GM18873 (cell line): ENCODE measurements at regions not wholly inside any gene's neighbourhood (a gene's known extent, or its start where the extent isn't known, plus 50 kb on each side); places are given as distances from the start of the nearest gene placed in this dataset.

Source experiments
- ATAC-seq: cut with Tn5 transposase; IDR thresholded peaks from one replicate; pipeline ENCODE4 v1.9.1; 2021; ENCODE audit warnings: mild to moderate bottlenecking, moderate library complexity, moderate number of reproducible peaks; ENCODE audit not compliant: unreplicated experiment, low FRiP score

GRCh38 chr11:38100836-38101462, 1502.9 kb upstream of the RAG2 start:
- ATAC-seq, result no peak

DNA sequence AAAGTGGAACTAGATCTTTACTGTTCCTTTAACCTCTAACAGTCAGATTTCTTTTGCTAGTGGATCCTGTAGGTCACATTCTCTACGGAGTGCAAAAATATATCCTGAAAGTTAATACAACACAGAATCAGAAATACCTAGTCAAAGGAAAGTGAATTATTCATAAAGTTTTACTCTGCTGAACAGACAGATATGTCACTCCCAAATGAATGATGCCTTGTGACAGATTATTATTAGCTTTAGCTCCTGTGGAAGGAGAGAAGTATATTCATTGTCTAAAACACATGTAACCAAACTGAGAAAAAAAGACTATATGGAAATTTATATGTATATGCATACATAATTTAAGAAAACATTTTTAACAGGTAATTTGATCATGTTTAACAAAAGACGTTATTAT, 1497.2 kb upstream of the RAG2 start:
- ATAC-seq, result no peak

- no peak for ATAC-seq
These were observed 1491.7 kb upstream of the RAG2 start for GRCh38 chr11:38089726-38090125.

DNA sequence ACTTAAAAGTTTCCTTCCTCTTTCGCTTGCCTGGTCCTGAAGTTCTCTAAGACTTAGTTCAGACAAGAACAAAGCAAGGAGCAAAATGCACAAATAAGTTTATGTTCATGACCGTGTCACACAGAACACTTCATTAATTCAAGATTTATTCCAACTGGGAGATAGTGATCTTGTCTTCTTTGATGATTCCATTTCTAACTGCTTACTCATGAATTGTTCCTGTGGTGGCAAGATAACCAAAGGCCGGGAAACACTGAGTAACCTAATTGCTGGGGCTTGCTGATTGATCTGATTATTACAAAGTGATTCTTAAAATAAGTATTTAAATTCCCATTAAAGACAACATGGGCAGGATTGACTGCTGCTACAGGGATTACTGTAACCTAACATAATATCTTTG, 1462.9 kb upstream of the RAG2 start:
- ATAC-seq, result no peak

DNA sequence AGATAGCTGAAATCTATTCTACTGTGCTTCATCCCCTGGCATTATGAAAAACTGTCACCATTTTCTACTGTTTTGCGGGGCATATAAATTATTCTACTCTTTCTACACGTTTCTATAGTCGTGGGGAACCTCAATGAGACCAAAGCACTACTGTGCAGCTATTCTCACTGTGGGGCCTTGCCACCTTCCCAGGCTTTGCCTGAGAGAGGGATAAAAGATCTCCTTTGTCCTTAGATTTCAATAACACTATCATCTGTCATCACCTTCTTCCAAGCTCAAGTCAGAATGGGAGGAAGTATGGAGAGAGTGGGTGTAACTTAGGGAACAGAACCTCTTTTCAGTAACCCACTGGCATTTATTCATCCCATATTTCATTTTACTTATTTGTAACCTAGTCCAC, 1462.1 kb upstream of the RAG2 start:
- ATAC-seq, result no peak

- no peak for ATAC-seq
These were observed 1448.6 kb upstream of the RAG2 start for GRCh38 chr11:38046571-38047135.

DNA sequence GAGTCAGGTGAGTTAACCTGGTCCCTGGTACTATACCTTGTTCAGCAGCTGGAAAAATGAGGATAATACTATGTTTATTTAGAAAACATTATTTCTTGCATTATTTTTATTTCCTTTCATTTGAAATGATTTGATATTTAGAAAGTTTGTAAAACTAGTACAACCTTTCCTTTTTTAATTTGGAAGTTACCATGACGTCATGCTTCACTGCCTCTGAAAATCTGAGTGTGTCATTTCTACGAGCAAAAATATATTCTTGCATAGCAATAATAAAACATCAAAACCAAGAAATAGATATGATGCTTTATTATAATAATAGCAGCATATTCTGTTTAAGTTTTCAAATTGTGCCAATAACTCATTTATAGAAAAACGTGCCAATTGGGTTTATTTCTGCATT, 1445.0 kb upstream of the RAG2 start:
- ATAC-seq, result no peak

GRCh38 chr11:38038777-38039176, 1440.7 kb upstream of the RAG2 start:
- ATAC-seq, result no peak

- ATAC-seq, result no peak
These were observed 1421.2 kb upstream of the RAG2 start for GRCh38 chr11:38019072-38019775.

- ATAC-seq, result no peak
These were observed 1416.4 kb upstream of the RAG2 start for GRCh38 chr11:38014405-38014804.

DNA sequence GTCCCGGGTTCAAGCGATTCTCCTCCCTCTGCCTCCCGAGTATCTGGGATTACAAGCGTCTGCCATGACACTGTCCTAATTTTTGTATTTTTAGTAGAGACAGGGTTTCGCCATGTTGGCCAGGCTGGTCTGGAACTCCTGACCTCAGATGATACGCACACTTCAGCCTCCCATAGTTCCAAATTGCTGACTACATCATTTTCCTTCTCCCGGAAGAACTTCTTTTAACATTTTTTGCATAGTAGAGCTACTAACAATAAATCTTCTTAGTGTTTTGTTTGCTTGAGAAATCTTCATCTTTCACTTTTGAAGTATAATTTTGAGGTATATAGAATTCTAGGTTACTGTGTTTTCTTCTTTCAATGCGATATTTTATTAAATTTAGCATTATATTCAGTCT, 1415.1 kb upstream of the RAG2 start:
- ATAC-seq, result no peak

DNA sequence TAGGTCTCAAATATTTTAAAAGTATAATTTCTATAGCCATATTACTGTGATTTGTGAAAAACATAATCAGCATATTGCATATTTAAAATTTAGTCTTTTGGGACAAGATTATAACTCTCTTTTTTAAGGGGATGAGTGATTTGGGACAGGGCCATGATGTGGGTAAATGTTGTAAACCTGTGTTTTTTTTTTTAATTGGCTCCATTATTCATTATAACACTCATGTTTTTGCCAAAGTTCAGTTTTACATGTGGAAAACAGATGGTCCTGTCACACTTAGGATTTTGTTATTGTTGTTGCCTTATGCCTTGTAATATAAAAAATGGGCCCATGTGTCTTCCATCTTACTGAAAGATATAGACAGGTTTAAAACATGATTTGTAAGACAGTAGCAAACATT, 1413.5 kb upstream of the RAG2 start:
- ATAC-seq, result no peak

DNA sequence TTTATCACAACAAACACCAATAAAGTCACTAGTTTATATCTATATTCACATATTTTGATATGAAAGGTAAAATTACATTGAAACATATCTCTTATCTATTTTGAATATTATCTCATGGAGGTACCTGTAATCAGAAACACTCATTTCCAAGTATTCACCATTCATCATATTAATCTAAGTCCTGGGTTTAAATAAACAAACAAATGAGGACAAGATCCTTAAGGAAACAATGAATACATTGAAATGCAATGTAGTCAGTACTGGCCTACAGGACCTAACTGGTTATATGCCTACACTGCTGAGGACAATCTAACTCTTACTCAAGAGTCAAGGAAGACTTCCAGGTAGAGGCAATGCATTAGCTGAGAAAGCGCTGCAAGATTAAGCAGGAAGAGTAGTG, 1411.9 kb upstream of the RAG2 start:
- ATAC-seq, result no peak

GRCh38 chr11:38006466-38006865, 1408.4 kb upstream of the RAG2 start:
- no peak for ATAC-seq

DNA sequence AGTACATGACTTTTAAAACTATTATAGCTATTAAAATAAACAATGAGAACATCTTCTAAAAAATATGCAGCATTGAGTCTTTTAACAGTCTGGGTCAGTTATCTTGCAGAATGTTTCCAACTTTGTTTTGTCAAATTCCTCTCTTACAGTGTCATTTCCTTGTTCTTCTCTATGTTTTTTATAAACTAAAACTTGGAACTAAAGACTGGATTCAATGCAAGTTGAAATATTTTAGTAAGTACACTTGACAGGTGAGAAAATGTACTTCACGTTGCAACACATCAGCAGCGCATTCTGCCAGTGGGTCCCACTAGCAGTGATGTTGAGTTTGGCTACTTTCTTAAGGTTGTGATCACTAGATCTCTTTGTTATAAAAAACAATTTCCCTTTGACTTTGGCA, 1407.6 kb upstream of the RAG2 start:
- ATAC-seq, result no peak

GRCh38 chr11:37999171-37999570, 1401.1 kb upstream of the RAG2 start:
- ATAC-seq, result no peak

DNA sequence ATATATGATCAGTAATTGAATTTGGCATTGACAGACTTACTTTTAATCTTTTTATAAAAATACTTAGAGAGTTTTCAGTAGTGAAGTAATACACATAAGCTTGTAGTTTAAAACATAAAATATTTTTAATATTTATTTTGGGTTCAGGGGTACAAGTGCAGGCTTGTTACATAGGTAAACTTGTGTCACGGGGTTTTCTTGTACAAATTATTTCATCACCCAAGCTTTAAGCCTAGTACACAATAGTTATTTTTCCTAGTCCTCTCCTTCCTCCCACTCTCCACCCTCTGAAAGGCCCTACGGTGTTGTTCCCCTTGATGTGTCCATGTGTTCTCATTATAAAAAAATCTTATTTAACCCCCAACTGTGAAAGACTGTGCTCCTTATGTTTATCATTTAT, 1397.8 kb upstream of the RAG2 start:
- ATAC-seq, result no peak

DNA sequence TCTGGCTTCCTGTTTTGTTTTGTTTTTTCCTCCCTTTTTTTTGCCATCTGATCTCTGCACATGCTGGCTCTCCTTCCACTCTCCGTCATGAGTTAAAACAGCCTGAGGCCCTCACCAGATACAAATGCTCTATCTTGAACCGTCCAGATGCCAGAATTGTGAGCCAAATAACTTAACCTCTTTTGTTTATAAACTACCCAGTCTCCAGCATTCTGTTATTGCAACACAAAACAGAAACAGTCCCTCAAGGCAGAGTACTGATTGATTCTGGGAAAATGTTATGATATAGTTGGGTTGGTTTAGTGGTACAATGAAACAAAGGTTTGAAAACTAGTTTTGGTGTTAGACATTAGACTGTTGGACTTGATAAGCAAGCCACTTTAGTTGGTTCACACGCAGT, 1390.0 kb upstream of the RAG2 start:
- no peak for ATAC-seq

DNA sequence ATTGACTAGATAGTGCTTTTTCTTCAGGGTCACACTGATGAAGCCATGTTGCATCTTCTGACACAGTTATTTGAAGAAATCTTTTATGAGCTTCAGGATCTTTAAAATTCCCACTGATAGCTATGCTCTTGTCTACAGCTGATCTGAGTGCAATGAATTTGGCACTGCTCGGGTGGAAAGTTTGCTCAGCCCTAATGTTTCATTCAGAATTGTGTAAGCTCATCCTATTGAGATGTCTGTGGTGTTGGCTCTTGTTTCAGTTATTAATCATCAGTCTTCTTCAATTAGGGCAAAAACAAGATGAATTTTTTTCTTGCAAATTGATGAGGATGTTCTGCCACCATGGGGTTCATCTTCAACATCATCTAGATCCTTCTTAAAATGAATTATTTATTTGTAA, 1387.0 kb upstream of the RAG2 start:
- ATAC-seq, result no peak

DNA sequence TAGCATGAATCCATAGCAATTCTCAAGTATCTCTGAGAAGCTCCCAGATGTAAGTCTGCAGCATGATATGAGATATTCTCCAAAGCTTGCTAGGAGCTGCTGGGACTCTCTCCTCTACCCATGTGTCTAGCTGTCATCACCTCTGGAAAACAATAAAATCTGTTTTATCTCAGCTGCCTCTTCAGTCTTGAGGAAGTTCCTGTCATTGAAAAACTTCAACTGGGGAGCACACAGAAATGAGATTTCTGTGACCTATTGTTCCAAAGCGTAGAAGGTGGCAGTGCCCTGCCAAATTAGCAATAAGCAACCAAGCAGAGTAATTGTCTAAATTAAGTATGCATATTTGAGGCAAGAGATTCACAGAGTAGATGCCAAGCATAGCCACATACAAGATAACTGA, 1380.6 kb upstream of the RAG2 start:
- ATAC-seq, result no peak

GRCh38 chr11:37973941-37974340, 1375.9 kb upstream of the RAG2 start:
- no peak for ATAC-seq

GRCh38 chr11:37972691-37973090, 1374.7 kb upstream of the RAG2 start:
- ATAC-seq, result no peak
